ENCODE measurements at regions not wholly inside any gene's neighbourhood (a gene's known extent, or its start where the extent isn't known, plus 50 kb on each side); places are given as distances from the start of the nearest gene placed in this dataset.
A peak's percentile ranks its signal among the peaks of the same experiment; 100 is the strongest.

- Histone ChIP-seq H3K4me3 (ENCODE audit: low read length) (no peak overlapping the region), H3K9me3 (ENCODE audit: control insufficient read depth, low read length) (peaks cover 10% of the 10 kb centered on the region), H3K27ac (ENCODE audit: low read depth, low read length) (no peak overlapping the region), H3K36me3 (ENCODE audit: control insufficient read depth, insufficient read depth, low read length) (no peaks in the 10 kb centered on the region), H3K27me3 (ENCODE audit: control insufficient read depth, insufficient read depth, low read length, poor library complexity, severe bottlenecking) (no peaks in the 10 kb centered on the region), H3K9ac (ENCODE audit: extremely low read depth, low read length, poor library complexity, severe bottlenecking) (no peak overlapping the region), H3K4me1 (ENCODE audit: control insufficient read depth, insufficient read depth, low read length) (no peaks in the 10 kb centered on the region)
- Mint-ChIP-seq H3K4me3 (no peak overlapping the region), H3K4me1 (no peaks in the 10 kb centered on the region), H3K9me3 (peaks cover 5% of the 10 kb centered on the region), H3K27me3 (ENCODE audit: insufficient read depth) (no peaks in the 10 kb centered on the region), H3K36me3 (ENCODE audit: low read depth) (no peaks in the 10 kb centered on the region), H3K27ac (no peak overlapping the region)
- no peak for DNase-seq
- WGBS, 2 experiments (ENCODE audit: insufficient coverage in 1 of 2, insufficient read length in 1 of 2): 92 to 95% methylated on average over 2 to 4 of the region's 4 CpGs
- no peak for TF ChIP-seq CTCF (conservative IDR thresholded peaks at IDR 0.05)
Observed at GRCh38 chr13:105112561-105112960, 1422.9 kb downstream of the EFNB2 start.

- Histone ChIP-seq H3K4me1 (ENCODE audit: control insufficient read depth, insufficient read depth, low read length) (no peaks in the 10 kb centered on the region), H3K27ac (ENCODE audit: low read depth, low read length) (no peak overlapping the region)
Observed at GRCh38 chr13:105107781-105108180, 1427.7 kb downstream of the EFNB2 start.

GRCh38 chr13:105105471-105105870, 1430.0 kb downstream of the EFNB2 start:
- Histone ChIP-seq H3K27me3 (ENCODE audit: control insufficient read depth, insufficient read depth, low read length, poor library complexity, severe bottlenecking) (no peaks in the 10 kb centered on the region), H3K4me3 (ENCODE audit: low read length) (no peak overlapping the region), H3K4me1 (ENCODE audit: control insufficient read depth, insufficient read depth, low read length) (no peaks in the 10 kb centered on the region), H3K9ac (ENCODE audit: extremely low read depth, low read length, poor library complexity, severe bottlenecking) (no peak overlapping the region), H3K9me3 (ENCODE audit: control insufficient read depth, low read length) (peaks cover 7% of the 10 kb centered on the region), H3K36me3 (ENCODE audit: control insufficient read depth, insufficient read depth, low read length) (no peaks in the 10 kb centered on the region), H3K27ac (ENCODE audit: low read depth, low read length) (no peak overlapping the region)
- Mint-ChIP-seq H3K4me1 (no peaks in the 10 kb centered on the region), H3K27me3 (ENCODE audit: insufficient read depth) (no peaks in the 10 kb centered on the region), H3K27ac (no peak overlapping the region), H3K36me3 (ENCODE audit: low read depth) (no peaks in the 10 kb centered on the region), H3K9me3 (no peaks in the 10 kb centered on the region), H3K4me3 (no peak overlapping the region)
- WGBS, 2 experiments (ENCODE audit: insufficient coverage in 1 of 2, insufficient read length in 1 of 2): 71 to 98% methylated on average over 1 to 3 of the region's 4 CpGs
- no peak for DNase-seq
- TF ChIP-seq CTCF (conservative IDR thresholded peaks at IDR 0.05): peak; percentile 33

More at GRCh38 chr13:105107781-105108180, 1427.7 kb downstream of the EFNB2 start:
- Histone ChIP-seq H3K9me3 (ENCODE audit: control insufficient read depth, low read length) (peaks cover 7% of the 10 kb centered on the region), H3K36me3 (ENCODE audit: control insufficient read depth, insufficient read depth, low read length) (no peaks in the 10 kb centered on the region), H3K9ac (ENCODE audit: extremely low read depth, low read length, poor library complexity, severe bottlenecking) (no peak overlapping the region), H3K27me3 (ENCODE audit: control insufficient read depth, insufficient read depth, low read length, poor library complexity, severe bottlenecking) (no peaks in the 10 kb centered on the region), H3K4me3 (ENCODE audit: low read length) (no peak overlapping the region)
- Mint-ChIP-seq H3K4me1 (no peaks in the 10 kb centered on the region), H3K36me3 (ENCODE audit: low read depth) (no peaks in the 10 kb centered on the region), H3K27me3 (ENCODE audit: insufficient read depth) (no peaks in the 10 kb centered on the region), H3K4me3 (no peak overlapping the region), H3K9me3 (peaks cover 2% of the 10 kb centered on the region), H3K27ac (no peak overlapping the region)
- WGBS, 2 experiments (ENCODE audit: insufficient coverage in 1 of 2, insufficient read length in 1 of 2): 94 to 95% methylated on average over 2 to 3 of the region's 3 CpGs
- no peak for DNase-seq
- TF ChIP-seq CTCF (conservative IDR thresholded peaks at IDR 0.05): no peak

All from endodermal cell (in vitro differentiated cells).